ENCODE measurements at regions not wholly inside any gene's neighbourhood (a gene's known extent, or its start where the extent isn't known, plus 50 kb on each side); places are given as distances from the start of the nearest gene placed in this dataset.

- Histone ChIP-seq H3K27me3 (replicated peaks; ENCODE audit: control insufficient read depth, insufficient read depth, low read length) (peaks cover 9% of the 10 kb centered on the region), H3K36me3 (ENCODE audit: control insufficient read depth, insufficient read depth, low read length, severe bottlenecking) (no peaks in the 10 kb centered on the region), H3K9me3 (ENCODE audit: control insufficient read depth, low read length) (no peaks in the 10 kb centered on the region), H3K4me1 (ENCODE audit: control insufficient read depth, insufficient read depth, low read length) (peaks cover 4% of the 10 kb centered on the region), H3K4me3 (ENCODE audit: low read length) (no peak overlapping the region), H3K9ac (ENCODE audit: low read length) (no peak overlapping the region)
- DNase-seq (ENCODE audit: low read depth), result no peak
These were observed 133.2 kb upstream of the IRX4 start for GRCh38 chr5:2015961-2016360.

DNA sequence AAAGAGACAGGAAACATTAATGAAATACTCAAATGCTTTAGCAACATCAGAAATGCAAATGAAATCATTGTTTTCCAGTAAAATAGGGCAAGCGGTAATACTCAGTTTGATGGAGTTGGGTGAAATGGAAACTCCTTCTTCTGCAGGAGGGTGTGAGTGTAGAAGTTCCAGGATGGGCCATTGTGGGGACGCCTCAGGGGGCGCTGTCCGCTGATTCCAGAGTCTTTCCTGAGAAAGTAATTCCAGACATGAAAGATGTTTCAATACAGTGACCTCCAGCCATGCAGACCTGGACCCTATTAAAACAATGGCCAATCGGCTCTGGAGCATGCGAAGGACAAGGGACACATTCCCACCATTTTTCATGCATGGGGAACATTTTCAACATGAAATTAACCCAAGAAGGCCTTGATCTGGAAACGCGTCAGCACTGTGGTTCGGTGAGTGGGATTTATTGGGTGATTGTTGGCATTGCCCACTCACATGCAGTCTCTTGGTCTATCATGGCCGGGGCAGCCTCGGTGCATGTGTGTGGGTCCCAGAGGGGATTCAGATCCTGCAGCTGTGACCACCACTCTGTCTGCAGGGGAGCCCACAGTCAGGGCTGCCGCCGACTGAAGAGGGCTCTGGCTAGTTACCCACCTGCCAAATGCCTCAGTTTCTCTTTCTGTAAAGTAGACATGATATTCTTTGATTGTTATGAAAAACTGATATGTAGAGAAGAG lies 132.6 kb upstream of the IRX4 start:
- H3K27me3 ChIP-seq (replicated peaks; ENCODE audit: control insufficient read depth, insufficient read depth, low read length), result peaks cover 10% of the 10 kb centered on the region
- DNase-seq (ENCODE audit: low read depth), result no peak
- no peaks in the 10 kb centered on the region for H3K9me3 ChIP-seq (ENCODE audit: control insufficient read depth, low read length)
- no peak overlapping the region for H3K4me3 ChIP-seq (ENCODE audit: low read length)
- no peak overlapping the region for H3K9ac ChIP-seq (ENCODE audit: low read length)
- H3K36me3 ChIP-seq (ENCODE audit: control insufficient read depth, insufficient read depth, low read length, severe bottlenecking), result no peaks in the 10 kb centered on the region
- peaks cover 4% of the 10 kb centered on the region for H3K4me1 ChIP-seq (ENCODE audit: control insufficient read depth, insufficient read depth, low read length)

DNA sequence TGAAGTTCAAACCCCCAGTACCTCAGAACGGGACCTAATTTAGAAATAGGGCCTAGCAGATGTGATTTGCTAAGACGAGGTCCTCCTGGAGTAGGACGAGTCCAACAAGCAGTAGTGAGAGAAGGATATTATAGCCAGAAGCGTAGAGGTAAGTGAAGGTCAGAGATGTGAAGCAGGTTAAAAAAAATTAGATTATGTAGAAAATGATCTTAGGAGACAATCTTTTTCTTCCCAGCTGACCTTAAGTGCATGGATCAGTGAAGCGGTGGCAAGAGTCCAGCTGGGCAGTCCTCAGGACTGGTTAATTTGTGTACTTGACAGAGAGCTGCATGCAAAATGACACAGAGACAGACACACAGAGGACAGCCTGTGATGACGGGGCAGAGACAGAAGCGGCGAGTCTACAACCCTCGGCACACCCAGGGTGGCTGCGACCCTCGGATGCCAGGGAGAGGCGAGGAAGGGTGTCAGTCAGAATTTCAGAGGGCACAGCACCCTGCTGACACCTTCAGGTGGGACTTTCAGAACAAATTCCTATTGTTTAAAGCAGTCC lies 131.4 kb upstream of the IRX4 start:
- no peak for DNase-seq (ENCODE audit: low read depth)
- H3K27me3 ChIP-seq (replicated peaks; ENCODE audit: control insufficient read depth, insufficient read depth, low read length), result peaks cover 15% of the 10 kb centered on the region

GRCh38 chr5:2013301-2014057 lies 130.8 kb upstream of the IRX4 start:
- Histone ChIP-seq H3K9me3 (ENCODE audit: control insufficient read depth, low read length) (no peaks in the 10 kb centered on the region), H3K27me3 (replicated peaks; ENCODE audit: control insufficient read depth, insufficient read depth, low read length) (peaks cover 15% of the 10 kb centered on the region), H3K4me1 (ENCODE audit: control insufficient read depth, insufficient read depth, low read length) (peaks cover 7% of the 10 kb centered on the region), H3K36me3 (ENCODE audit: control insufficient read depth, insufficient read depth, low read length, severe bottlenecking) (no peaks in the 10 kb centered on the region), H3K9ac (ENCODE audit: low read length) (no peak overlapping the region), H3K4me3 (ENCODE audit: low read length) (no peak overlapping the region)
- no peak for DNase-seq (ENCODE audit: low read depth)

More for the DNA sequence above, 131.4 kb upstream of the IRX4 start:
- H3K9ac ChIP-seq (ENCODE audit: low read length), result no peak overlapping the region
- H3K4me1 ChIP-seq (ENCODE audit: control insufficient read depth, insufficient read depth, low read length), result peaks cover 4% of the 10 kb centered on the region
- no peak overlapping the region for H3K4me3 ChIP-seq (ENCODE audit: low read length)
- no peaks in the 10 kb centered on the region for H3K9me3 ChIP-seq (ENCODE audit: control insufficient read depth, low read length)
- H3K36me3 ChIP-seq (ENCODE audit: control insufficient read depth, insufficient read depth, low read length, severe bottlenecking), result no peaks in the 10 kb centered on the region

DNA sequence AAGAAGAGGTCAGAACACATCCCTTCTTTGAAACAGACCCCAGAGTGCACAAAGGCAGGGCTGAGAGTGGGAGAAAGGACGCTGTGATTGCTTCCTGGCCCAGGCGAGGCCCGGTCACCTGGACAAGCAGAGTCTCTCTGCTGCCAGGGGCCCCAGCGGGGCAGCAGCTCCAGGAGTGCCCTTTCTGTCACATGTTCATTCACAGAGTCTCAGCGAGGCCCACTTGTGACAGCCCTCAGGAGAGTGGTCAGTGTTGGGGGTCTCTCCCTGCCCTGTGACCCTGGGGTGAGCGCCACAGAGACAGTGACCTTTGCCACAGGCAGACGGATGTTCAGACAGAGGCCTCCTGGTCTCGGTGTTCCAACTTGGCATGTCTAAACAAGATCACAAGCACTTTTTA lies 130.2 kb upstream of the IRX4 start:
- no peak for DNase-seq (ENCODE audit: low read depth)
- H3K4me3 ChIP-seq (ENCODE audit: low read length), result no peak overlapping the region

DNA sequence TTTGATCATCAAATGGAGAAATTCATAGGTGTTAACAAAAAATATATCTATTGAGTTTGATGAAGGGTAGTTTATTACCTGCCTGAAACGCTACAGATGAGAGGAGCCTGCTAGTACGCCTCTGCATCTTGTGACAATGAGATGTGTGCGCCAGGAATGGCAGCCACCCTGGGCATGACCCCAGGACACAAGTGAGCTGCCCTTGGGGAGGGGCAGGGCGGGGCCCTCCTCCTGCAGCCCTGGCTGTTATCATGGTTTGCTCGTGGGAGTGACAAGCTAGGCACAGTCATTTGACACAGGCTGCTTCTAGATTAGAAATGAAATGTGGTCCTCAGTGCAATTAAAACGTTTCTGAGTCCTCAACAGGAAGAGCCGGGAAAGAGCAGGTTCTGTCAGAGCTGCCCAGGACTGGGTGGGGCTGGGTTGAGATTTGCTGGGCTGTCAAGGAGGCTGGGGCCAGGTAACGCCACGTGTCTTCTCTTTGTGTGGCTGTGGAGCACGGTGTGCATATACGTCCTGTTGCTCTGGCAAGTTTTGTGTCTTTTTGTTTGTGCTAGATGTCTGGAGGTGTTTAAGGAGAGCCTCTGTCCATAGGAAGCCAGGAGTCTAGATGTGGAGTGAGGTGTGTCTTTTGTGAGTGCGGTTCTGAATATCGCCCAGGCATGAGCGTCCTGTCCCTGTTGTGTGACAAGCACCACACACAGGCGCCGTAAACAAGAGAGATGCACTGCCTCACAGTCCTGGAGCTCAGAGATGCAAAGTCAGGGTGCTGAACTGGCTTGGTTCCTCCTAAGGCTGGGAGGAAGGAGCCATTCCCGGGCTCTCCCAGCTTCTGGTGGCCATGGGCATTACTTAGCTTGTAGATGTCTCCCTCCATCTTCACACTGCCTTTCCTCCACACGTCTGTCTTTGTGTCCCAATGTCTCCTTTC lies 129.0 kb upstream of the IRX4 start:
- Histone ChIP-seq H3K36me3 (ENCODE audit: control insufficient read depth, insufficient read depth, low read length, severe bottlenecking) (no peaks in the 10 kb centered on the region), H3K9me3 (ENCODE audit: control insufficient read depth, low read length) (no peaks in the 10 kb centered on the region), H3K4me1 (ENCODE audit: control insufficient read depth, insufficient read depth, low read length) (peaks cover 24% of the 10 kb centered on the region), H3K9ac (ENCODE audit: low read length) (no peak overlapping the region), H3K27me3 (replicated peaks; ENCODE audit: control insufficient read depth, insufficient read depth, low read length) (peaks cover 15% of the 10 kb centered on the region), H3K4me3 (ENCODE audit: low read length) (no peak overlapping the region)
- no peak for DNase-seq (ENCODE audit: low read depth)

More for the DNA sequence above, 130.2 kb upstream of the IRX4 start:
- Histone ChIP-seq H3K9ac (ENCODE audit: low read length) (no peak overlapping the region), H3K4me1 (ENCODE audit: control insufficient read depth, insufficient read depth, low read length) (peaks cover 13% of the 10 kb centered on the region), H3K9me3 (ENCODE audit: control insufficient read depth, low read length) (no peaks in the 10 kb centered on the region), H3K36me3 (ENCODE audit: control insufficient read depth, insufficient read depth, low read length, severe bottlenecking) (no peaks in the 10 kb centered on the region), H3K27me3 (replicated peaks; ENCODE audit: control insufficient read depth, insufficient read depth, low read length) (peaks cover 15% of the 10 kb centered on the region)

- H3K9me3 ChIP-seq (ENCODE audit: control insufficient read depth, low read length), result no peaks in the 10 kb centered on the region
- peaks cover 32% of the 10 kb centered on the region for H3K4me1 ChIP-seq (ENCODE audit: control insufficient read depth, insufficient read depth, low read length)
- no peak overlapping the region for H3K4me3 ChIP-seq (ENCODE audit: low read length)
- H3K27me3 ChIP-seq (replicated peaks; ENCODE audit: control insufficient read depth, insufficient read depth, low read length), result peaks cover 13% of the 10 kb centered on the region
- H3K9ac ChIP-seq (ENCODE audit: low read length), result no peak overlapping the region
- DNase-seq (ENCODE audit: low read depth), result no peak
- no peaks in the 10 kb centered on the region for H3K36me3 ChIP-seq (ENCODE audit: control insufficient read depth, insufficient read depth, low read length, severe bottlenecking)
These were observed 128.2 kb upstream of the IRX4 start for GRCh38 chr5:2010940-2011339.

- H3K4me1 ChIP-seq (ENCODE audit: control insufficient read depth, insufficient read depth, low read length), result peaks cover 37% of the 10 kb centered on the region
- H3K36me3 ChIP-seq (ENCODE audit: control insufficient read depth, insufficient read depth, low read length, severe bottlenecking), result no peaks in the 10 kb centered on the region
- H3K4me3 ChIP-seq (ENCODE audit: low read length), result peak overlapping the region; percentile 55
- no peak overlapping the region for H3K9ac ChIP-seq (ENCODE audit: low read length)
- DNase-seq (ENCODE audit: low read depth), result no peak
- H3K9me3 ChIP-seq (ENCODE audit: control insufficient read depth, low read length), result no peaks in the 10 kb centered on the region
- H3K27me3 ChIP-seq (replicated peaks; ENCODE audit: control insufficient read depth, insufficient read depth, low read length), result peaks cover 16% of the 10 kb centered on the region
These were observed 127.5 kb upstream of the IRX4 start for GRCh38 chr5:2009986-2010914.

GRCh38 chr5:2008851-2009629 lies 126.3 kb upstream of the IRX4 start:
- H3K4me1 ChIP-seq (ENCODE audit: control insufficient read depth, insufficient read depth, low read length), result peaks cover 33% of the 10 kb centered on the region
- no peaks in the 10 kb centered on the region for H3K36me3 ChIP-seq (ENCODE audit: control insufficient read depth, insufficient read depth, low read length, severe bottlenecking)
- no peaks in the 10 kb centered on the region for H3K9me3 ChIP-seq (ENCODE audit: control insufficient read depth, low read length)
- H3K9ac ChIP-seq (ENCODE audit: low read length), result peak overlapping the region; percentile 67
- no peak for DNase-seq (ENCODE audit: low read depth)
- H3K27me3 ChIP-seq (replicated peaks; ENCODE audit: control insufficient read depth, insufficient read depth, low read length), result peaks cover 27% of the 10 kb centered on the region
- H3K4me3 ChIP-seq (ENCODE audit: low read length), result peak overlapping the region; percentile 55

Data from adipocyte (in vitro differentiated cells).